ENCODE measurements at regions not wholly inside any gene's neighbourhood (a gene's known extent, or its start where the extent isn't known, plus 50 kb on each side); places are given as distances from the start of the nearest gene placed in this dataset.

DNA sequence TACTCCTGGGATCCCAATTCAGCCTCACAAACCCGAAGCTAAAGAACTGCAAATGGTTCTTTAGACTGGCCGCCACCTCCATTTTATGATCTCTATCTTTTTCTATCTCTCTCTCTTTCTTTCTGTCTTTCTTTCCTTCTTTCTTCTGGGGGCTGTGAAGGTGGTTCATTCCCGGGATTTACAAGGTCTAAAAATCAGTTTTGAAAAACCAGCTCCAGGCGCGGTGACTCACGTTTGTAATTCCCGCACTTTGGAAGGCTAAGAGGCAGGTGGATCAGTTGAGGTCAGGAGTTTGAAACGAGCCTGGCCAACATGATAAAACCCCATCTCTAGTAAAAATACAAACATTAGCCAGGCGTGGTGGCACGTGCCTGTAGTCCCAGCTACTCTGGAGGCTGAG is 67.2 kb upstream of the VASH1 start:
- no peak overlapping the region for H3K4me3 ChIP-seq (ENCODE audit: low read depth, low read length)
- ChIA-PET CTCF (interaction anchor here (0.6 to 1.0 kb wide), 2 partner anchors 16 to 305 kb away, joined by 3 to 6 read pairs; no protein-coding TSS in a partner anchor), POLR2A (no interaction called here)
- H3K4me1 ChIP-seq (ENCODE audit: control insufficient read depth, insufficient read depth, low read length): no peaks in the 10 kb centered on the region; the same call in 1 of the 2 replicates
- no peaks in the 10 kb centered on the region for H3K36me3 ChIP-seq (ENCODE audit: control insufficient read depth in 2 of 2, insufficient read depth in 1 of 2, low read length in 2 of 2)
- H3K9me3 ChIP-seq (ENCODE audit: control insufficient read depth, insufficient read depth, low read depth, low read length): no peaks in the 10 kb centered on the region
- TF ChIP-seq OSR2 (tag by site-specific recombination; IDR thresholded peaks at IDR 0.05) (no peak), ZNF155 (tag by site-specific recombination; IDR thresholded peaks at IDR 0.05) (no peak), ZNF302 (tag by site-specific recombination; IDR thresholded peaks at IDR 0.05; ENCODE audit: low read depth) (no peak), ZNF701 (tag by site-specific recombination; IDR thresholded peaks at IDR 0.05) (no peak), ZNF664 (tag by site-specific recombination; IDR thresholded peaks at IDR 0.05) (no peak), ZIC2 (tag by site-specific recombination; IDR thresholded peaks at IDR 0.05) (no peak), ZNF335 (tag by site-specific recombination; conservative IDR thresholded peaks at IDR 0.05) (no peak), EGR2 (tag by site-specific recombination; IDR thresholded peaks at IDR 0.05; ENCODE audit: low read depth) (no peak), FEZF1 (tag by site-specific recombination; IDR thresholded peaks at IDR 0.05) (no peak), ZNF416 (tag by site-specific recombination; IDR thresholded peaks at IDR 0.05) (no peak), ZNF266 (tag by site-specific recombination; IDR thresholded peaks at IDR 0.05; ENCODE audit: low read depth) (no peak), ZBTB48 (tag by site-specific recombination; IDR thresholded peaks at IDR 0.05) (no peak), ZNF16 (tag by site-specific recombination; IDR thresholded peaks at IDR 0.05; ENCODE audit: low read depth) (no peak), SCRT2 (tag by site-specific recombination; IDR thresholded peaks at IDR 0.05) (no peak)
- TF ChIP-seq, protein P1, sequence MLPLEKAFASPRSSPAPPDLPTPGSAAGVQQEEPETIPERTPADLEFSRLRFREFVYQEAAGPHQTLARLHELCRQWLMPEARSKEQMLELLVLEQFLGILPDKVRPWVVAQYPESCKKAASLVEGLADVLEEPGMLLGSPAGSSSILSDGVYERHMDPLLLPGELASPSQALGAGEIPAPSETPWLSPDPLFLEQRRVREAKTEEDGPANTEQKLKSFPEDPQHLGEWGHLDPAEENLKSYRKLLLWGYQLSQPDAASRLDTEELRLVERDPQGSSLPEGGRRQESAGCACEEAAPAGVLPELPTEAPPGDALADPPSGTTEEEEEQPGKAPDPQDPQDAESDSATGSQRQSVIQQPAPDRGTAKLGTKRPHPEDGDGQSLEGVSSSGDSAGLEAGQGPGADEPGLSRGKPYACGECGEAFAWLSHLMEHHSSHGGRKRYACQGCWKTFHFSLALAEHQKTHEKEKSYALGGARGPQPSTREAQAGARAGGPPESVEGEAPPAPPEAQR (tag by site-specific recombination; IDR thresholded peaks at IDR 0.05): no peak
- TF ChIP-seq, protein P2, sequence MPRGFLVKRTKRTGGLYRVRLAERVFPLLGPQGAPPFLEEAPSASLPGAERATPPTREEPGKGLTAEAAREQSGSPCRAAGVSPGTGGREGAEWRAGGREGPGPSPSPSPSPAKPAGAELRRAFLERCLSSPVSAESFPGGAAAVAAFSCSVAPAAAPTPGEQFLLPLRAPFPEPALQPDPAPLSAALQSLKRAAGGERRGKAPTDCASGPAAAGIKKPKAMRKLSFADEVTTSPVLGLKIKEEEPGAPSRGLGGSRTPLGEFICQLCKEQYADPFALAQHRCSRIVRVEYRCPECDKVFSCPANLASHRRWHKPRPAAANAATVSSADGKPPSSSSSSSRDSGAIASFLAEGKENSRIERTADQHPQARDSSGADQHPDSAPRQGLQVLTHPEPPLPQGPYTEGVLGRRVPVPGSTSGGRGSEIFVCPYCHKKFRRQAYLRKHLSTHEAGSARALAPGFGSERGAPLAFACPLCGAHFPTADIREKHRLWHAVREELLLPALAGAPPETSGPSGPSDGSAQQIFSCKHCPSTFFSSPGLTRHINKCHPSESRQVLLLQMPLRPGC (tag by site-specific recombination; IDR thresholded peaks at IDR 0.05): no peak
- TF ChIP-seq, protein P3, sequence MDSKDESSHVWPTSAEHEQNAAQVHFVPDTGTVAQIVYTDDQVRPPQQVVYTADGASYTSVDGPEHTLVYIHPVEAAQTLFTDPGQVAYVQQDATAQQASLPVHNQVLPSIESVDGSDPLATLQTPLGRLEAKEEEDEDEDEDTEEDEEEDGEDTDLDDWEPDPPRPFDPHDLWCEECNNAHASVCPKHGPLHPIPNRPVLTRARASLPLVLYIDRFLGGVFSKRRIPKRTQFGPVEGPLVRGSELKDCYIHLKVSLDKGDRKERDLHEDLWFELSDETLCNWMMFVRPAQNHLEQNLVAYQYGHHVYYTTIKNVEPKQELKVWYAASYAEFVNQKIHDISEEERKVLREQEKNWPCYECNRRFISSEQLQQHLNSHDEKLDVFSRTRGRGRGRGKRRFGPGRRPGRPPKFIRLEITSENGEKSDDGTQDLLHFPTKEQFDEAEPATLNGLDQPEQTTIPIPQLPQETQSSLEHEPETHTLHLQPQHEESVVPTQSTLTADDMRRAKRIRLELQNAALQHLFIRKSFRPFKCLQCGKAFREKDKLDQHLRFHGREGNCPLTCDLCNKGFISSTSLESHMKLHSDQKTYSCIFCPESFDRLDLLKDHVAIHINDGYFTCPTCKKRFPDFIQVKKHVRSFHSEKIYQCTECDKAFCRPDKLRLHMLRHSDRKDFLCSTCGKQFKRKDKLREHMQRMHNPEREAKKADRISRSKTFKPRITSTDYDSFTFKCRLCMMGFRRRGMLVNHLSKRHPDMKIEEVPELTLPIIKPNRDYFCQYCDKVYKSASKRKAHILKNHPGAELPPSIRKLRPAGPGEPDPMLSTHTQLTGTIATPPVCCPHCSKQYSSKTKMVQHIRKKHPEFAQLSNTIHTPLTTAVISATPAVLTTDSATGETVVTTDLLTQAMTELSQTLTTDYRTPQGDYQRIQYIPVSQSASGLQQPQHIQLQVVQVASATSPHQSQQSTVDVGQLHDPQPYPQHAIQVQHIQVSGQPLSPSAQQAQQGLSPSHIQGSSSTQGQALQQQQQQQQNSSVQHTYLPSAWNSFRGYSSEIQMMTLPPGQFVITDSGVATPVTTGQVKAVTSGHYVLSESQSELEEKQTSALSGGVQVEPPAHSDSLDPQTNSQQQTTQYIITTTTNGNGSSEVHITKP (tag by site-specific recombination; IDR thresholded peaks at IDR 0.05): no peak
- no peak overlapping the region for H3K27ac ChIP-seq (ENCODE audit: extremely low read depth, low read depth, low read length)

DNA sequence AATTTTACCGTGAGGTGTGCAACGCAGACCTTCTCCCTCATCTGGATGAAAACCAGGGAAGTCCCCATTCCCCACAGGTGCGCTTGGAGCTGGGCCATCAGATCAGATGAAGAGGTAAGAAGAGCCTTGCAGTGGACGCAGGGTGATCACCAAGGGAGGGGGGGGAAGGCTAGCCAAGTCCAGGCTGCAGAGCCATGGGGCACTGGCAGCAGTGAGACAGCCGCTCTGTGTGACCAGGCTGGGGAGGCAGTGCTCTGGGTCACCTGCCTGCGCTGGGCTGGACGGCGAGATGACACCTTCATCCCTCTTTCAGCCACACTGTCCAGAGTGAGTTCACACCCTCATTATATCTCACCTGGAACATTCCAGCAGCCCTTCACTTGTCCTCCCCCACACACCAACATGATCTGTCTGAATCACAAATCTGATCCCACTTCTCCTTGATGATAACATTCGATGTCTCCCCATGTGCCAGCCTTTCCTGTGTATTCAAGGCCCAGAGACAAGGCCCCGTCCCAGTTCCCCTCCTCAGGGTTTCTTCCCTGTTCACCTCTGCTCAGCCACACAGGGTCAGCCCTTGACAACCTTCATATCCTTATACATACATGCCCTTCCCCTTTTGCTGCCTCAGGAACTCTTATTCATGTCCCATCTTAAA is 65.9 kb upstream of the VASH1 start:
- no peak overlapping the region for H3K27ac ChIP-seq (ENCODE audit: extremely low read depth, low read depth, low read length)
- no peaks in the 10 kb centered on the region for H3K36me3 ChIP-seq (ENCODE audit: control insufficient read depth in 2 of 2, insufficient read depth in 1 of 2, low read length in 2 of 2)
- CTCF ChIA-PET: interaction anchor here (1.8 kb wide), 1 partner anchor 14 kb away, joined by 7 read pairs; no protein-coding TSS in a partner anchor
- H3K4me3 ChIP-seq (ENCODE audit: low read depth, low read length): no peak overlapping the region
- no peaks in the 10 kb centered on the region; the same call in 1 of the 2 replicates for H3K4me1 ChIP-seq (ENCODE audit: control insufficient read depth, insufficient read depth, low read length)
- no peaks in the 10 kb centered on the region for H3K9me3 ChIP-seq (ENCODE audit: control insufficient read depth, insufficient read depth, low read depth, low read length)
- POLR2A ChIA-PET: no interaction called here
- TF ChIP-seq ZNF114 (tag by site-specific recombination; IDR thresholded peaks at IDR 0.05) (no peak), ZNF747 (tag by site-specific recombination; IDR thresholded peaks at IDR 0.05) (no peak), GFI1B (tag by site-specific recombination; IDR thresholded peaks at IDR 0.05) (no peak), ZNF391 (tag by site-specific recombination; IDR thresholded peaks at IDR 0.05; ENCODE audit: borderline replicate concordance, low read depth) (no peak), ZNF23 (tag by site-specific recombination; IDR thresholded peaks at IDR 0.05; ENCODE audit: borderline replicate concordance) (no peak), YY1 (tag by site-specific recombination; IDR thresholded peaks at IDR 0.05) (no peak), ZNF560 (tag by site-specific recombination; IDR thresholded peaks at IDR 0.05; ENCODE audit: borderline replicate concordance) (no peak), ZNF2 (tag by site-specific recombination; IDR thresholded peaks at IDR 0.05) (no peak), KLF9 (tag by site-specific recombination; IDR thresholded peaks at IDR 0.05; ENCODE audit: low read depth) (no peak)
- TF ChIP-seq, protein P4, sequence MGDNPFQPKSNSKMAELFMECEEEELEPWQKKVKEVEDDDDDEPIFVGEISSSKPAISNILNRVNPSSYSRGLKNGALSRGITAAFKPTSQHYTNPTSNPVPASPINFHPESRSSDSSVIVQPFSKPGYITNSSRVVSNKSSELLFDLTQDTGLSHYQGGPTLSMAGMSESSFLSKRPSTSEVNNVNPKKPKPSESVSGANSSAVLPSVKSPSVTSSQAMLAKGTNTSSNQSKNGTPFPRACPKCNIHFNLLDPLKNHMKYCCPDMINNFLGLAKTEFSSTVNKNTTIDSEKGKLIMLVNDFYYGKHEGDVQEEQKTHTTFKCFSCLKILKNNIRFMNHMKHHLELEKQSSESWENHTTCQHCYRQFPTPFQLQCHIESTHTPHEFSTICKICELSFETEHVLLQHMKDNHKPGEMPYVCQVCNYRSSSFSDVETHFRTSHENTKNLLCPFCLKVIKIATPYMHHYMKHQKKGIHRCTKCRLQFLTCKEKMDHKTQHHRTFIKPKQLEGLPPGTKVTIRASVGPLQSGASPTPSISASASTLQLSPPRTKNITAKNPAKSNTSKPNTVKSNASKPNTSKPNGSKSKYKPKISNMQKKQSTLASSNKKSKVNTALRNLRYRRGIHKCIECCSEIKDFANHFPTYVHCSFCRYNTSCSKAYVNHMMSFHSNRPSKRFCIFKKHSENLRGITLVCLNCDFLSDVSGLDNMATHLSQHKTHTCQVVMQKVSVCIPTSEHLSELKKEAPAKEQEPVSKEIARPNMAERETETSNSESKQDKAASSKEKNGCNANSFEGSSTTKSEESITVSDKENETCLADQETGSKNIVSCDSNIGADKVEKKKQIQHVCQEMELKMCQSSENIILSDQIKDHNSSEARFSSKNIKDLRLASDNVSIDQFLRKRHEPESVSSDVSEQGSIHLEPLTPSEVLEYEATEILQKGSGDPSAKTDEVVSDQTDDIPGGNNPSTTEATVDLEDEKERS (tag by site-specific recombination; IDR thresholded peaks at IDR 0.05): no peak
